Tibial artery (tissue), 4 donors: ENCODE measurements at regions not wholly inside any gene's neighbourhood (a gene's known extent, or its start where the extent isn't known, plus 50 kb on each side); places are given as distances from the start of the nearest gene placed in this dataset.

Experiments used
- DNase-seq, 2 donors: peaks; one replicate each; pipeline ENCODE4 v3.0.0-alpha.2; 2019
- H3K27ac ChIP-seq, 2 donors: fragments of 200-600 bp; sonication (generic) in 1 of 2; 1 replicate in 1 of 2; 2 replicates in 1 of 2; pipeline ENCODE4 v1.5.1; 2018 to 2019; ENCODE audit warnings: mild to moderate bottlenecking in 1 of 2
- H3K27me3 ChIP-seq, 2 donors: fragments of 200-600 bp; sonication (generic) in 1 of 2; one replicate each; pipeline versions ENCODE4 v1.5.1 to v1.6.0; 2016 to 2019
- H3K36me3 ChIP-seq, 3 donors: fragments of 200-600 bp; sonication (generic) in 2 of 3; one replicate each; pipeline ENCODE4 v1.5.1; 2016 to 2019; ENCODE audit warnings: mild to moderate bottlenecking in 2 of 3
- H3K4me1 ChIP-seq, 4 donors: fragments of 200-600 bp; sonication (generic) in 2 of 4; 1 replicate in 3 of 4; 2 replicates in 1 of 4; pipeline ENCODE4 v1.5.1; 2016 to 2019
- H3K4me3 ChIP-seq, 2 donors: fragments of 200-600 bp; sonication (generic) in 1 of 2; 1 replicate in 1 of 2; 2 replicates in 1 of 2; pipeline ENCODE4 v1.5.1; 2018 to 2019; ENCODE audit warnings: mild to moderate bottlenecking in 2 of 2
- H3K9me3 ChIP-seq, 3 donors: fragments of 200-600 bp; sonication (generic) in 1 of 3; one replicate each; pipeline ENCODE4 v1.5.1; 2016 to 2019
- CTCF ChIP-seq, 2 experiments: fragments of 200-600 bp in 1 of 2; fragments of 450-650 bp in 1 of 2; IDR thresholded peaks; one replicate each; pipeline ENCODE4 v1.5.1; 2017 to 2019; ENCODE audit warnings: antibody characterized with exemption in 2 of 2, mild to moderate bottlenecking in 1 of 2, moderate library complexity in 1 of 2
- intact Hi-C: fragments of 100-400 bp; cut with DNase I; formaldehyde crosslinking; loops from one replicate; pipeline ENCODE4 v1.15.0; 2023; ENCODE audit warnings: low total_unique reads

- intact Hi-C loops = no loop called here
These were observed 582.3 kb upstream of the GJE1 start for GRCh38 chr6:141550471-141550870.

GRCh38 chr6:141548966-141549365, 583.8 kb upstream of the GJE1 start:
- Histone ChIP-seq H3K27me3 (no peaks in the 10 kb centered on the region), H3K4me1 (peaks cover 0 to 10% (median 0%) of the 10 kb centered on the region in 4 donors), H3K4me3 (no peak overlapping the region), H3K9me3 (peaks cover 0 to 6% (median 0%) of the 10 kb centered on the region in 3 donors), H3K36me3 (no peaks in the 10 kb centered on the region), H3K27ac (no peak overlapping the region)
- no peak for TF ChIP-seq CTCF (IDR thresholded peaks at IDR 0.05)
- intact Hi-C loops = no loop called here
- no peak for DNase-seq

More at GRCh38 chr6:141550471-141550870, 582.3 kb upstream of the GJE1 start:
- H3K9me3 ChIP-seq = peaks cover 0 to 6% (median 0%) of the 10 kb centered on the region in 3 donors
- H3K4me3 ChIP-seq = no peak overlapping the region
- H3K27ac ChIP-seq = no peak overlapping the region
- peaks cover 0 to 10% (median 0%) of the 10 kb centered on the region in 4 donors for H3K4me1 ChIP-seq
- no peaks in the 10 kb centered on the region for H3K36me3 ChIP-seq
- H3K27me3 ChIP-seq = no peaks in the 10 kb centered on the region
- DNase-seq = no peak
- TF ChIP-seq CTCF (IDR thresholded peaks at IDR 0.05) = no peak

GRCh38 chr6:141541581-141542324, 591.0 kb upstream of the GJE1 start:
- intact Hi-C loops = no loop called here
- TF ChIP-seq CTCF (IDR thresholded peaks at IDR 0.05) = no peak
- no peaks in the 10 kb centered on the region for H3K4me1 ChIP-seq
- no peaks in the 10 kb centered on the region for H3K36me3 ChIP-seq
- H3K27ac ChIP-seq = no peak overlapping the region
- no peak overlapping the region for H3K4me3 ChIP-seq
- no peak for DNase-seq
- H3K9me3 ChIP-seq = no peaks in the 10 kb centered on the region
- no peaks in the 10 kb centered on the region for H3K27me3 ChIP-seq

- no peaks in the 10 kb centered on the region for H3K36me3 ChIP-seq
- H3K4me3 ChIP-seq = no peak overlapping the region
- H3K9me3 ChIP-seq = no peaks in the 10 kb centered on the region
- no peak for DNase-seq
- H3K27ac ChIP-seq = no peak overlapping the region
- intact Hi-C loops = no loop called here
- TF ChIP-seq CTCF (IDR thresholded peaks at IDR 0.05) = no peak
- H3K27me3 ChIP-seq = no peaks in the 10 kb centered on the region
- no peaks in the 10 kb centered on the region for H3K4me1 ChIP-seq
These were observed 592.5 kb upstream of the GJE1 start for GRCh38 chr6:141540207-141540606.

GRCh38 chr6:141539617-141540016, 593.1 kb upstream of the GJE1 start:
- DNase-seq = no peak
- Histone ChIP-seq H3K9me3 (no peaks in the 10 kb centered on the region), H3K4me3 (no peak overlapping the region), H3K27me3 (no peaks in the 10 kb centered on the region), H3K4me1 (no peaks in the 10 kb centered on the region), H3K36me3 (no peaks in the 10 kb centered on the region), H3K27ac (no peak overlapping the region)
- intact Hi-C loops = no loop called here
- no peak for TF ChIP-seq CTCF (IDR thresholded peaks at IDR 0.05)
